T-cell (primary cell): ENCODE measurements at regions not wholly inside any gene's neighbourhood (a gene's known extent, or its start where the extent isn't known, plus 50 kb on each side); places are given as distances from the start of the nearest gene placed in this dataset.

ENCODE experiments used
- ATAC-seq, 4 experiments: fragments of 200-7000 bp in 3 of 4; fragments of 150-1000 bp in 1 of 4; cut with Tn5 transposase; replicated peaks in 1 of 4; 1 replicate in 3 of 4; 2 replicates in 1 of 4; pipeline ENCODE4 v1.10.0; 2021; ENCODE audit warnings: moderate library complexity in 3 of 4, mild to moderate bottlenecking in 2 of 4, moderate number of reproducible peaks in 1 of 4
- CTCF ChIA-PET, 2 donors: fragments of 300-600 bp; sonication (Branson Sonifier 250); formaldehyde crosslinking; loops; one replicate each; lab custom pipeline; 2022; ENCODE audit warnings: antibody characterized with exemption in 2 of 2; lab: Charles Lee
- POLR2A ChIA-PET, 2 donors: fragments of 300-600 bp; sonication (Branson Sonifier 250); formaldehyde crosslinking; loops; one replicate each; lab custom pipeline; 2022; ENCODE audit warnings: antibody characterized with exemption in 2 of 2; lab: Charles Lee
- DNase-seq, 35 experiments: peaks; one replicate each; pipeline versions ENCODE4 v3.0.0 to v3.0.0-alpha.2; 2013 to 2023
- H3K27ac ChIP-seq: one replicate; pipeline ENCODE4 v1.5.1; 2013; ENCODE audit warnings: low read length
- H3K27me3 ChIP-seq, 2 experiments: replicated peaks in 1 of 2; 1 replicate in 1 of 2; 2 replicates in 1 of 2; pipeline versions ENCODE4 v1.6.1 to v1.7.0; 2013; ENCODE audit warnings: low read length in 1 of 2, mixed read lengths in 1 of 2; ENCODE audit not compliant: control insufficient read depth in 2 of 2, insufficient read depth in 2 of 2; ENCODE audit errors: extremely low read depth in 1 of 2
- H3K36me3 ChIP-seq, 2 donors: 1 replicate in 1 of 2; 2 replicates in 1 of 2; pipeline versions ENCODE4 v1.6.1 to v1.7.0; 2013; ENCODE audit warnings: low read length in 1 of 2; ENCODE audit not compliant: control insufficient read depth in 2 of 2, insufficient read depth in 1 of 2; ENCODE audit errors: extremely low read depth in 1 of 2
- H3K4me1 ChIP-seq, 2 experiments: 1 replicate in 1 of 2; 2 replicates in 1 of 2; pipeline versions ENCODE4 v1.6.1 to v1.7.0; 2013; ENCODE audit warnings: low read length in 2 of 2, mixed read lengths in 1 of 2; ENCODE audit not compliant: insufficient read depth in 2 of 2, control insufficient read depth in 1 of 2; ENCODE audit errors: extremely low read depth in 1 of 2
- H3K4me3 ChIP-seq, 2 donors: 1 replicate in 1 of 2; 2 replicates in 1 of 2; pipeline versions ENCODE4 v1.5.1 to v1.7.0; 2013; ENCODE audit warnings: mild to moderate bottlenecking in 2 of 2, low read length in 1 of 2, moderate library complexity in 1 of 2; ENCODE audit not compliant: control insufficient read depth in 1 of 2; ENCODE audit errors: extremely low read depth in 1 of 2
- H3K9me3 ChIP-seq: 2 replicates; pipeline ENCODE4 v1.7.0; 2013
- H3K27ac Mint-ChIP-seq, 2 donors: one replicate each; pipeline ENCODE4 v1.8.0; 2020 to 2021; ENCODE audit warnings: mild to moderate bottlenecking in 2 of 2, mixed read lengths in 2 of 2
- H3K27me3 Mint-ChIP-seq, 2 donors: one replicate each; pipeline ENCODE4 v1.8.0; 2021 to 2022; ENCODE audit warnings: mixed read lengths in 2 of 2
- H3K36me3 Mint-ChIP-seq: one replicate; pipeline ENCODE4 v1.8.0; 2021; ENCODE audit warnings: mixed read lengths
- H3K4me1 Mint-ChIP-seq, 3 donors: one replicate each; pipeline ENCODE4 v1.8.0; 2020 to 2022; ENCODE audit warnings: mixed read lengths in 3 of 3, mild to moderate bottlenecking in 1 of 3
- H3K4me3 Mint-ChIP-seq, 3 donors: one replicate each; pipeline ENCODE4 v1.8.0; 2020 to 2022; ENCODE audit warnings: mild to moderate bottlenecking in 3 of 3, mixed read lengths in 3 of 3, moderate library complexity in 3 of 3
- H3K9me3 Mint-ChIP-seq, 3 donors: one replicate each; pipeline ENCODE4 v1.8.0; 2020 to 2022; ENCODE audit warnings: mixed read lengths in 3 of 3
- WGBS: methylation state at CpG from one replicate; pipeline ENCODE4 v1.1.5; 2013; ENCODE audit warnings: missing lambda C conversion rate; ENCODE audit not compliant: insufficient coverage; 5-methylcytosine and 5-hydroxymethylcytosine counted together

- no peak for DNase-seq
Observed at GRCh38 chr3:103048068-103048722, 613.4 kb downstream of the ZPLD1 start.

DNA sequence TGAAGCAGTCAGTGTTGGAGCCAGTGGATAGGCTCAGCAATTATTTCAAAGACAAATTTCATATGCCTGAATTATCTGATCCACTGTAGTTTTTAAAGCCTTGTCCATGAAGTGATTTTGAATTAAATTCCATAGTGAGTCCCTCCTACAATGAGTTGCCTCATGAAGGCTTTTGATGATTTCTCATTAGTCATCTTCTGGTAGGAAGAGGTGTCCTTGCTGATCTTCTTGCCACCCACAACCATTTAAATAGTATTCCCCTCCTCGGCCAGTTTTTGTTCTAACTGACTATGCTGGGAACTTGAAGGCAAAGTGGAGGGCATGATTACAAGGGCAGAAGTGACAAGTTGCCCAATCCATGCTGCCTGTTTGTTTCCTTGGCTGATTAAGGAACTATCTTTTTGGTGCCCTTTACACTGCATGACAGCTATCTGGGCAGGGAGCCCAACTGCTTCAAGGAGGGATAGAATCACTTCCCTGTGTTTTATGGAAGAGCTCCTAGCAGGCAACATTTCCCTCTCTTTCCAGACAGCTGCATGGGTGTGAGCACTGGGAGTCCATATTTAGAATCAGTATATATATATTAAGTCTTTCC lies 617.5 kb downstream of the ZPLD1 start:
- ATAC-seq (no peak), DNase-seq (no peak)
- no peak overlapping the region for H3K27ac Mint-ChIP-seq
- Histone ChIP-seq H3K4me1 (no peaks in the 10 kb centered on the region), H3K36me3 (no peaks in the 10 kb centered on the region), H3K27ac (no peak overlapping the region), H3K4me3 (no peak overlapping the region), H3K27me3 (no peaks in the 10 kb centered on the region), H3K9me3 (no peaks in the 10 kb centered on the region)
- CTCF ChIA-PET: no interaction called here
- peaks cover 0 to 6% (median 2%) of the 10 kb centered on the region in 3 donors for H3K9me3 Mint-ChIP-seq
- H3K4me3 Mint-ChIP-seq: no peak overlapping the region
- no peaks in the 10 kb centered on the region for H3K36me3 Mint-ChIP-seq
- H3K4me1 Mint-ChIP-seq: no peaks in the 10 kb centered on the region
- POLR2A ChIA-PET: no interaction called here
- no peaks in the 10 kb centered on the region for H3K27me3 Mint-ChIP-seq
- WGBS: no CpG with 5 or more reads among the region's 1 CpG

More at GRCh38 chr3:103048068-103048722, 613.4 kb downstream of the ZPLD1 start:
- POLR2A ChIA-PET: no interaction called here
- H3K9me3 ChIP-seq: no peaks in the 10 kb centered on the region
- no peak for ATAC-seq
- no peaks in the 10 kb centered on the region for H3K36me3 ChIP-seq
- no peaks in the 10 kb centered on the region for H3K27me3 ChIP-seq
- peaks cover 0 to 6% (median 2%) of the 10 kb centered on the region in 3 donors for H3K9me3 Mint-ChIP-seq
- no peak overlapping the region for H3K4me3 ChIP-seq
- H3K4me3 Mint-ChIP-seq: no peak overlapping the region
- 0% methylated on average over 1 of the region's 5 CpGs for WGBS
- H3K27ac ChIP-seq: no peak overlapping the region
- H3K27ac Mint-ChIP-seq: no peak overlapping the region
- H3K4me1 ChIP-seq: no peaks in the 10 kb centered on the region
- CTCF ChIA-PET: interaction anchor here (0.6 kb wide), 2 partner anchors 8 to 170 kb away, joined by 3 to 5 read pairs; no protein-coding TSS in a partner anchor
- no peaks in the 10 kb centered on the region for H3K27me3 Mint-ChIP-seq
- H3K4me1 Mint-ChIP-seq: no peaks in the 10 kb centered on the region
- no peaks in the 10 kb centered on the region for H3K36me3 Mint-ChIP-seq

DNA sequence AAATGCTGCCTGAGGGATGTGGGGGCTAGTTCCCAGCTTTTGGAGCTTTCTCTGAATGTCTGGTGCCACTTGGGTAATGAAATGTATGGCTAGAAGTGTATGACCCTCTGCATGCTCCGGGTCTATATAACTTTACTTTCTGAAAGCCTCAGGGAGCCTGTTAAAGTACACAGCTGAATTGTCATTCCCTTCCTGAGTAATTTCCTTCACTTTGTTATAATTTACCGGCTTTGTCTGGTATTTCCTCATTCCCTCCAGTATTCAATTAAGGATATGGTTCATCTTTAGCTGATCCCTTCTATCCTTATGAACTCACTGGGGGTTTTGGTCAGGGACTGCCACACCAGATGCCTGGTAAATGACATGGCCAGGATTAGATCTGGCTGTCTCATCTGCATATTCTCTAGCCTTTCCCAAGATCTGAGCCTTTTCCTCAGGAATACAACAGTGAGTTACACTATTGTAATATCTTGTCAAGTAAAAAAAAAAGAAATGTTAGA lies 620.3 kb downstream of the ZPLD1 start:
- ATAC-seq (no peak), DNase-seq (no peak)
- Mint-ChIP-seq H3K9me3 (peaks cover 0 to 2% (median 0%) of the 10 kb centered on the region in 3 donors), H3K27ac (no peak overlapping the region), H3K27me3 (peaks cover 0 to 3% of the 10 kb centered on the region in 2 donors), H3K4me1 (no peaks in the 10 kb centered on the region), H3K36me3 (no peaks in the 10 kb centered on the region), H3K4me3 (no peak overlapping the region)
- CTCF ChIA-PET: no interaction called here
- POLR2A ChIA-PET: no interaction called here
- H3K27ac ChIP-seq: no peak overlapping the region
- H3K27me3 ChIP-seq: no peaks in the 10 kb centered on the region
- no peak overlapping the region for H3K4me3 ChIP-seq
- H3K36me3 ChIP-seq: no peaks in the 10 kb centered on the region
- H3K9me3 ChIP-seq: no peaks in the 10 kb centered on the region
- 33% methylated on average over 1 of the region's 2 CpGs for WGBS
- no peaks in the 10 kb centered on the region for H3K4me1 ChIP-seq

GRCh38 chr3:103056542-103056941 lies 621.7 kb downstream of the ZPLD1 start:
- ChIA-PET POLR2A (no interaction called here), CTCF (no interaction called here)
- no CpG with 5 or more reads among the region's 3 CpGs for WGBS
- H3K9me3 ChIP-seq: no peaks in the 10 kb centered on the region
- H3K4me3 Mint-ChIP-seq: no peak overlapping the region
- H3K9me3 Mint-ChIP-seq: no peaks in the 10 kb centered on the region
- peaks cover 0 to 3% of the 10 kb centered on the region in 2 donors for H3K27me3 Mint-ChIP-seq
- ATAC-seq: no peak
- no peaks in the 10 kb centered on the region for H3K36me3 ChIP-seq
- no peak overlapping the region for H3K4me3 ChIP-seq
- no peaks in the 10 kb centered on the region for H3K4me1 Mint-ChIP-seq
- H3K27ac Mint-ChIP-seq: no peak overlapping the region
- H3K27me3 ChIP-seq: no peaks in the 10 kb centered on the region
- no peaks in the 10 kb centered on the region for H3K4me1 ChIP-seq
- no peak for DNase-seq
- no peaks in the 10 kb centered on the region for H3K36me3 Mint-ChIP-seq
- H3K27ac ChIP-seq: no peak overlapping the region

GRCh38 chr3:103057003-103057402 lies 622.2 kb downstream of the ZPLD1 start:
- no peak overlapping the region for H3K4me3 Mint-ChIP-seq
- ATAC-seq: no peak
- no peaks in the 10 kb centered on the region for H3K4me1 Mint-ChIP-seq
- no peaks in the 10 kb centered on the region for H3K9me3 Mint-ChIP-seq
- Histone ChIP-seq H3K27ac (no peak overlapping the region), H3K4me1 (no peaks in the 10 kb centered on the region), H3K9me3 (no peaks in the 10 kb centered on the region), H3K4me3 (no peak overlapping the region), H3K36me3 (no peaks in the 10 kb centered on the region), H3K27me3 (no peaks in the 10 kb centered on the region)
- DNase-seq: no peak
- ChIA-PET POLR2A (no interaction called here), CTCF (no interaction called here)
- no CpG with 5 or more reads among the region's 6 CpGs for WGBS
- no peak overlapping the region for H3K27ac Mint-ChIP-seq
- peaks cover 0 to 3% of the 10 kb centered on the region in 2 donors for H3K27me3 Mint-ChIP-seq
- no peaks in the 10 kb centered on the region for H3K36me3 Mint-ChIP-seq

GRCh38 chr3:103057487-103057886 lies 622.7 kb downstream of the ZPLD1 start:
- no peak for ATAC-seq
- no peaks in the 10 kb centered on the region for H3K36me3 Mint-ChIP-seq
- ChIA-PET CTCF (no interaction called here), POLR2A (no interaction called here)
- H3K9me3 Mint-ChIP-seq: no peaks in the 10 kb centered on the region
- peaks cover 0 to 3% of the 10 kb centered on the region in 2 donors for H3K27me3 Mint-ChIP-seq
- no peak overlapping the region for H3K4me3 Mint-ChIP-seq
- no peak overlapping the region for H3K27ac Mint-ChIP-seq
- no peak overlapping the region for H3K4me3 ChIP-seq
- no peaks in the 10 kb centered on the region for H3K4me1 Mint-ChIP-seq
- no peaks in the 10 kb centered on the region for H3K36me3 ChIP-seq
- no peak overlapping the region for H3K27ac ChIP-seq
- H3K27me3 ChIP-seq: no peaks in the 10 kb centered on the region
- no peak for DNase-seq
- no peaks in the 10 kb centered on the region for H3K9me3 ChIP-seq
- H3K4me1 ChIP-seq: no peaks in the 10 kb centered on the region
